Neural progenitor cell (in vitro differentiated cells): ENCODE measurements at regions not wholly inside any gene's neighbourhood (a gene's known extent, or its start where the extent isn't known, plus 50 kb on each side); places are given as distances from the start of the nearest gene placed in this dataset.

Experiments
- DNase-seq: peaks from one replicate; pipeline ENCODE4 v3.0.0-alpha.2; 2016; ENCODE audit warnings: low spot score
- H2AFZ ChIP-seq: fragments of 200-600 bp; sonication (generic); replicated peaks from 2 replicates; pipeline ENCODE4 v1.6.1; 2016; ENCODE audit warnings: antibody characterized with exemption
- H3F3A ChIP-seq: fragments of 200-600 bp; sonication (generic); 2 replicates; pipeline ENCODE4 v1.6.1; 2016; ENCODE audit warnings: antibody characterized with exemption, low read depth
- H3K27ac ChIP-seq: fragments of 200-600 bp; sonication (generic); 2 replicates; pipeline ENCODE4 v1.5.1; 2016; ENCODE audit warnings: mild to moderate bottlenecking
- H3K27me3 ChIP-seq: fragments of 200-600 bp; sonication (generic); 2 replicates; pipeline ENCODE4 v1.6.1; 2016; ENCODE audit warnings: mild to moderate bottlenecking, moderate library complexity
- H3K36me3 ChIP-seq: fragments of 200-600 bp; sonication (generic); 2 replicates; pipeline ENCODE4 v1.5.1; 2016
- H3K4me1 ChIP-seq: fragments of 200-600 bp; sonication (generic); 2 replicates; pipeline ENCODE4 v1.6.1; 2016; ENCODE audit warnings: mixed run types
- H3K4me2 ChIP-seq: fragments of 200-600 bp; sonication (generic); 2 replicates; pipeline ENCODE4 v1.6.1; 2016
- H3K4me3 ChIP-seq: fragments of 200-600 bp; sonication (generic); 2 replicates; pipeline ENCODE4 v1.5.1; 2016
- H3K79me2 ChIP-seq: fragments of 200-600 bp; sonication (generic); 2 replicates; pipeline ENCODE4 v1.6.1; 2016; ENCODE audit warnings: low read depth
- H3K9ac ChIP-seq: fragments of 200-600 bp; sonication (generic); 2 replicates; pipeline ENCODE4 v1.6.1; 2016
- H3K9me3 ChIP-seq: fragments of 200-600 bp; sonication (generic); 2 replicates; pipeline ENCODE4 v1.5.1; 2016; ENCODE audit warnings: low read depth
- H4K20me1 ChIP-seq: fragments of 200-600 bp; sonication (generic); 2 replicates; pipeline ENCODE4 v1.6.1; 2016; ENCODE audit warnings: low read depth
- H3K27ac Mint-ChIP-seq: 3 replicates; pipeline ENCODE4 v1.8.0; 2021; ENCODE audit warnings: mixed read lengths
- H3K27me3 Mint-ChIP-seq: 2 replicates; pipeline ENCODE4 v1.8.0; 2022; ENCODE audit warnings: low read depth, mild to moderate bottlenecking, inconsistent platforms, moderate library complexity, mixed read lengths; ENCODE audit not compliant: insufficient read depth
- H3K36me3 Mint-ChIP-seq: 3 replicates; pipeline ENCODE4 v1.8.0; 2021; ENCODE audit warnings: mixed read lengths
- H3K4me1 Mint-ChIP-seq: 3 replicates; pipeline ENCODE4 v1.8.0; 2021; ENCODE audit warnings: mixed read lengths
- H3K4me3 Mint-ChIP-seq: 3 replicates; pipeline ENCODE4 v1.8.0; 2021; ENCODE audit warnings: mild to moderate bottlenecking, moderate library complexity, mixed read lengths
- H3K9me3 Mint-ChIP-seq: 3 replicates; pipeline ENCODE4 v1.8.0; 2020; ENCODE audit warnings: mixed read lengths
- CTCF ChIP-seq: fragments of 200-600 bp; sonication (generic); IDR thresholded peaks from 2 replicates; pipeline ENCODE4 v1.5.1; 2017; ENCODE audit warnings: antibody characterized with exemption, mild to moderate bottlenecking
- EZH2 ChIP-seq: fragments of 200-600 bp; sonication (generic); IDR thresholded peaks from 2 replicates; pipeline ENCODE4 v1.6.1; 2017; ENCODE audit warnings: antibody characterized with exemption, mild to moderate bottlenecking, moderate library complexity
- EZH2phosphoT487 ChIP-seq: fragments of 200-600 bp; sonication (generic); IDR thresholded peaks from 2 replicates; pipeline ENCODE4 v1.6.1; 2017; ENCODE audit warnings: antibody characterized with exemption

- Histone ChIP-seq H3K4me2 (no peak overlapping the region), H3K79me2 (no peaks in the 10 kb centered on the region), H3F3A (no peaks in the 10 kb centered on the region), H3K9me3 (no peaks in the 10 kb centered on the region), H3K4me3 (no peak overlapping the region), H3K27ac (no peak overlapping the region), H3K27me3 (no peaks in the 10 kb centered on the region), H3K4me1 (peaks cover 3% of the 10 kb centered on the region), H2AFZ (no peak overlapping the region), H4K20me1 (no peaks in the 10 kb centered on the region), H3K36me3 (no peaks in the 10 kb centered on the region), H3K9ac (no peak overlapping the region)
- H3K4me1 Mint-ChIP-seq: peaks cover 5% of the 10 kb centered on the region
- DNase-seq: no peak
- no peak for TF ChIP-seq CTCF
- no peak for TF ChIP-seq EZH2phosphoT487
- no peak for TF ChIP-seq EZH2
- peaks cover 5% of the 10 kb centered on the region for H3K9me3 Mint-ChIP-seq
- no peaks in the 10 kb centered on the region for H3K36me3 Mint-ChIP-seq
- no peak overlapping the region for H3K4me3 Mint-ChIP-seq
- H3K27me3 Mint-ChIP-seq: no peaks in the 10 kb centered on the region
- no peak overlapping the region for H3K27ac Mint-ChIP-seq
Observed at GRCh38 chr15:97014001-97014400, 683.5 kb downstream of the NR2F2 start.

- TF ChIP-seq EZH2: no peak
- no peak for TF ChIP-seq EZH2phosphoT487
- no peak for TF ChIP-seq CTCF
- no peak overlapping the region for H3K27ac ChIP-seq
- H3K4me3 Mint-ChIP-seq: no peak overlapping the region
- peaks cover 8% of the 10 kb centered on the region for H3K4me1 ChIP-seq
- H3F3A ChIP-seq: no peaks in the 10 kb centered on the region
- no peaks in the 10 kb centered on the region for H4K20me1 ChIP-seq
- H3K9me3 ChIP-seq: no peaks in the 10 kb centered on the region
- H3K36me3 ChIP-seq: no peaks in the 10 kb centered on the region
- no peaks in the 10 kb centered on the region for H3K27me3 ChIP-seq
- peaks cover 18% of the 10 kb centered on the region for H3K4me1 Mint-ChIP-seq
- no peaks in the 10 kb centered on the region for H3K27me3 Mint-ChIP-seq
- no peak overlapping the region for H3K27ac Mint-ChIP-seq
- H3K36me3 Mint-ChIP-seq: peaks cover 4% of the 10 kb centered on the region
- no peak for DNase-seq
- H3K79me2 ChIP-seq: no peaks in the 10 kb centered on the region
- H3K9me3 Mint-ChIP-seq: peaks cover 6% of the 10 kb centered on the region
- no peak overlapping the region for H3K4me3 ChIP-seq
- H2AFZ ChIP-seq: no peak overlapping the region
- no peak overlapping the region for H3K9ac ChIP-seq
- H3K4me2 ChIP-seq: no peak overlapping the region
Observed at GRCh38 chr15:97023488-97023844, 693.0 kb downstream of the NR2F2 start.

- Histone ChIP-seq H3K79me2 (no peaks in the 10 kb centered on the region), H3K9ac (no peak overlapping the region), H3K36me3 (no peaks in the 10 kb centered on the region), H3K4me1 (no peaks in the 10 kb centered on the region), H3K4me2 (no peak overlapping the region), H3K27me3 (no peaks in the 10 kb centered on the region), H2AFZ (no peak overlapping the region), H3K4me3 (no peak overlapping the region), H3F3A (no peaks in the 10 kb centered on the region), H3K9me3 (no peaks in the 10 kb centered on the region), H4K20me1 (no peaks in the 10 kb centered on the region), H3K27ac (no peak overlapping the region)
- Mint-ChIP-seq H3K4me1 (peaks cover 12% of the 10 kb centered on the region), H3K36me3 (peaks cover 4% of the 10 kb centered on the region), H3K9me3 (peaks cover 28% of the 10 kb centered on the region), H3K27me3 (peaks cover 1% of the 10 kb centered on the region), H3K27ac (no peak overlapping the region), H3K4me3 (no peak overlapping the region)
- DNase-seq: no peak
- TF ChIP-seq EZH2 (no peak), CTCF (no peak), EZH2phosphoT487 (no peak)
Observed at GRCh38 chr15:97026781-97027180, 696.3 kb downstream of the NR2F2 start.

- peaks cover 3% of the 10 kb centered on the region for H3K27me3 Mint-ChIP-seq
- H3K4me3 ChIP-seq: no peak overlapping the region
- H3K27ac ChIP-seq: no peak overlapping the region
- no peaks in the 10 kb centered on the region for H3K27me3 ChIP-seq
- no peaks in the 10 kb centered on the region for H4K20me1 ChIP-seq
- no peak for TF ChIP-seq EZH2
- no peak for TF ChIP-seq EZH2phosphoT487
- no peak for TF ChIP-seq CTCF
- peaks cover 35% of the 10 kb centered on the region for H3K9me3 Mint-ChIP-seq
- no peak overlapping the region for H3K9ac ChIP-seq
- H3K4me3 Mint-ChIP-seq: no peak overlapping the region
- H2AFZ ChIP-seq: no peak overlapping the region
- no peaks in the 10 kb centered on the region for H3K36me3 ChIP-seq
- H3K4me1 Mint-ChIP-seq: peaks cover 6% of the 10 kb centered on the region
- no peaks in the 10 kb centered on the region for H3K9me3 ChIP-seq
- no peaks in the 10 kb centered on the region for H3F3A ChIP-seq
- no peaks in the 10 kb centered on the region for H3K4me1 ChIP-seq
- H3K36me3 Mint-ChIP-seq: peaks cover 4% of the 10 kb centered on the region
- no peak overlapping the region for H3K4me2 ChIP-seq
- H3K79me2 ChIP-seq: no peaks in the 10 kb centered on the region
- no peak for DNase-seq
- no peak overlapping the region for H3K27ac Mint-ChIP-seq
Observed at GRCh38 chr15:97027772-97028171, 697.3 kb downstream of the NR2F2 start.
